H1 (cell line): ENCODE measurements at regions not wholly inside any gene's neighbourhood (a gene's known extent, or its start where the extent isn't known, plus 50 kb on each side); places are given as distances from the start of the nearest gene placed in this dataset.

Experiments
- CTCF ChIA-PET: fragments of 300-600 bp; sonication (Branson Sonifier 250); formaldehyde crosslinking; loops from one replicate; lab custom pipeline; 2021; ENCODE audit not compliant: partially characterized antibody; lab: Charles Lee
- POLR2A ChIA-PET: fragments of 300-600 bp; sonication (Branson Sonifier 250); formaldehyde crosslinking; loops from one replicate; lab custom pipeline; 2021; ENCODE audit warnings: inconsistent platforms; ENCODE audit not compliant: partially characterized antibody; lab: Charles Lee
- DNase-seq, 2 experiments: peaks; one replicate each; pipeline versions ENCODE4 v3.0.0 to v3.0.0-alpha.2; 2010 to 2022; ENCODE audit warnings: low spot score in 2 of 2, low read depth in 1 of 2, mixed read lengths in 1 of 2
- FAIRE-seq: peaks from 2 replicates; lab custom pipeline; 2011; peaks lifted over from hg19 to GRCh38; lab: Jason Lieb, UNC
- H2AFZ ChIP-seq: 2 replicates; pipeline ENCODE4 v1.8.1; 2012; ENCODE audit warnings: low read length, inconsistent platforms
- H2AK5ac ChIP-seq: 2 replicates; pipeline ENCODE4 v1.6.1; 2013; ENCODE audit warnings: low read depth, low read length
- H2BK120ac ChIP-seq: replicated peaks from 2 replicates; pipeline ENCODE3; 2013; ENCODE audit warnings: low read depth, low read length, inconsistent platforms
- H2BK12ac ChIP-seq: 2 replicates; pipeline ENCODE4 v1.6.1; 2013; ENCODE audit warnings: low read depth, low read length
- H2BK15ac ChIP-seq: 2 replicates; pipeline ENCODE4 v1.6.1; 2013; ENCODE audit warnings: low read length
- H2BK20ac ChIP-seq: 2 replicates; pipeline ENCODE4 v1.6.1; 2013; ENCODE audit warnings: low read length
- H2BK5ac ChIP-seq: 2 replicates; pipeline ENCODE4 v1.6.1; 2013; ENCODE audit warnings: low read depth, low read length
- H3K14ac ChIP-seq: 2 replicates; pipeline ENCODE4 v1.6.1; 2013; ENCODE audit warnings: inconsistent platforms; ENCODE audit not compliant: insufficient read length
- H3K18ac ChIP-seq: 2 replicates; pipeline ENCODE4 v1.6.1; 2013; ENCODE audit warnings: low read length; ENCODE audit errors: extremely low read depth
- H3K23ac ChIP-seq: 2 replicates; pipeline ENCODE4 v1.6.1; 2013; ENCODE audit warnings: inconsistent platforms; ENCODE audit not compliant: insufficient read length
- H3K23me2 ChIP-seq: 2 replicates; pipeline ENCODE4 v1.6.1; 2013; ENCODE audit warnings: low read depth, low read length
- H3K27ac ChIP-seq: 2 replicates; pipeline ENCODE4 v1.6.1; 2011; ENCODE audit warnings: low read depth, low read length, inconsistent platforms
- H3K27me3 ChIP-seq, 4 experiments: replicated peaks in 1 of 4; 1 replicate in 1 of 4; 2 replicates in 3 of 4; pipeline versions ENCODE4 v1.6.1 to v1.8.1; 2011 to 2013; ENCODE audit warnings: low read length in 3 of 4, mild to moderate bottlenecking in 3 of 4, inconsistent platforms in 2 of 4, mixed read lengths in 2 of 4, moderate library complexity in 1 of 4; ENCODE audit not compliant: control insufficient read depth in 3 of 4, insufficient read depth in 3 of 4; ENCODE audit errors: extremely low read depth in 1 of 4
- H3K36me3 ChIP-seq, 4 experiments: 2 replicates each; pipeline versions ENCODE4 v1.6.1 to v1.8.1; 2011 to 2013; ENCODE audit warnings: mild to moderate bottlenecking in 4 of 4, low read length in 3 of 4, moderate library complexity in 2 of 4, control low read depth in 1 of 4, inconsistent platforms in 1 of 4; ENCODE audit not compliant: insufficient read depth in 4 of 4, control insufficient read depth in 2 of 4
- H3K4ac ChIP-seq: replicated peaks from 2 replicates; pipeline ENCODE3; 2013; ENCODE audit warnings: low read length, low read depth, mixed read lengths, inconsistent platforms; ENCODE audit not compliant: insufficient read length
- H3K4me1 ChIP-seq, 4 experiments: replicated peaks in 1 of 4; 1 replicate in 1 of 4; 2 replicates in 3 of 4; pipeline versions ENCODE4 v1.6.1 to v1.8.1; 2011 to 2013; ENCODE audit warnings: low read length in 3 of 4, inconsistent platforms in 2 of 4, mixed read lengths in 1 of 4; ENCODE audit not compliant: insufficient read depth in 4 of 4, control insufficient read depth in 3 of 4
- H3K4me2 ChIP-seq, 2 experiments: 2 replicates each; pipeline versions ENCODE4 v1.6.1 to v1.8.1; 2011 to 2013; ENCODE audit warnings: low read depth in 2 of 2, low read length in 2 of 2, control low read depth in 1 of 2, inconsistent platforms in 1 of 2, mild to moderate bottlenecking in 1 of 2; ENCODE audit not compliant: insufficient read depth in 1 of 2
- H3K4me3 ChIP-seq, 4 experiments: fragments of 200-600, 300-600 bp in 1 of 4; sonication (generic), shearing (Covaris generic), sonication (Bioruptor Twin) in 1 of 4; 2 replicates each; pipeline versions ENCODE4 v1.5.1 to v1.8.1; 2011 to 2016; ENCODE audit warnings: low read length in 4 of 4, low read depth in 3 of 4, control low read depth in 2 of 4, inconsistent platforms in 2 of 4, mild to moderate bottlenecking in 2 of 4, mixed read lengths in 1 of 4, moderate library complexity in 1 of 4; ENCODE audit not compliant: insufficient read depth in 2 of 4; ENCODE audit errors: extremely low read depth in 1 of 4
- H3K56ac ChIP-seq: replicated peaks from 2 replicates; pipeline ENCODE3; 2013; ENCODE audit warnings: low read depth, mild to moderate bottlenecking, mixed read lengths, low read length, inconsistent platforms; ENCODE audit not compliant: insufficient read length
- H3K79me1 ChIP-seq: 2 replicates; pipeline ENCODE4 v1.6.1; 2013; ENCODE audit warnings: low read depth, low read length, control low read depth
- H3K79me2 ChIP-seq, 2 experiments: 2 replicates each; pipeline versions ENCODE4 v1.6.1 to v1.8.1; 2012 to 2013; ENCODE audit warnings: low read length in 2 of 2, mild to moderate bottlenecking in 2 of 2, inconsistent platforms in 1 of 2; ENCODE audit not compliant: insufficient read depth in 2 of 2, control insufficient read depth in 1 of 2
- H3K9ac ChIP-seq, 4 experiments: replicated peaks in 1 of 4; 1 replicate in 1 of 4; 2 replicates in 3 of 4; pipeline versions ENCODE4 v1.6.1 to v1.8.1; 2011 to 2013; ENCODE audit warnings: low read depth in 3 of 4, low read length in 3 of 4, control low read depth in 2 of 4, mild to moderate bottlenecking in 2 of 4, moderate library complexity in 2 of 4, inconsistent platforms in 1 of 4; ENCODE audit errors: extremely low read depth in 1 of 4
- H3K9me3 ChIP-seq, 2 experiments: 2 replicates each; pipeline versions ENCODE4 v1.6.1 to v1.8.1; 2012 to 2013; ENCODE audit warnings: mild to moderate bottlenecking in 2 of 2, moderate library complexity in 2 of 2, control low read depth in 1 of 2, inconsistent platforms in 1 of 2, low read depth in 1 of 2, low read length in 1 of 2, mixed read lengths in 1 of 2; ENCODE audit not compliant: insufficient read depth in 2 of 2
- H4K20me1 ChIP-seq, 2 experiments: replicated peaks in 1 of 2; 2 replicates each; pipeline versions ENCODE3 to v1.8.1; 2011 to 2013; ENCODE audit warnings: inconsistent platforms in 2 of 2, low read length in 2 of 2, mild to moderate bottlenecking in 1 of 2; ENCODE audit not compliant: insufficient read depth in 2 of 2, control insufficient read depth in 1 of 2
- H4K5ac ChIP-seq: 2 replicates; pipeline ENCODE4 v1.6.1; 2013; ENCODE audit warnings: low read length, low read depth, mixed read lengths, inconsistent platforms; ENCODE audit not compliant: insufficient read length
- H4K8ac ChIP-seq: 2 replicates; pipeline ENCODE4 v1.8.0; 2013; ENCODE audit warnings: mild to moderate bottlenecking, moderate library complexity, low read length, inconsistent platforms; ENCODE audit not compliant: insufficient read depth; ENCODE audit errors: extremely low read depth
- H4K91ac ChIP-seq: replicated peaks from 2 replicates; pipeline ENCODE3; 2013; ENCODE audit warnings: low read length, mixed read lengths, inconsistent platforms; ENCODE audit not compliant: insufficient read length
- CBX8 ChIP-seq: fragments of 300-800, 300-1000 bp; sonication (generic); IDR thresholded peaks from 2 replicates; pipeline ENCODE4 v1.7.1; 2016; ENCODE audit warnings: low read depth, low read length, borderline replicate concordance
- CHD1 ChIP-seq: IDR thresholded peaks from 2 replicates; pipeline ENCODE4 v1.6.1; 2012; ENCODE audit warnings: low read depth, low read length, improper control_type of control experiment
- CREB1 ChIP-seq: IDR thresholded peaks from 2 replicates; pipeline ENCODE4 v1.6.1; 2012; ENCODE audit warnings: inconsistent platforms
- GTF2F1 ChIP-seq: IDR thresholded peaks from 2 replicates; pipeline ENCODE4 v1.6.1; 2012; ENCODE audit warnings: low read depth, low read length, improper control_type of control experiment, borderline replicate concordance
- JUND ChIP-seq: IDR thresholded peaks from 2 replicates; pipeline ENCODE4 v1.6.1; 2011; ENCODE audit warnings: mild to moderate bottlenecking, improper control_type of control experiment, low read length
- RNF2 ChIP-seq: fragments of 200-900, 300-1000 bp; sonication (generic); IDR thresholded peaks from 2 replicates; pipeline ENCODE4 v1.7.1; 2016; ENCODE audit warnings: borderline replicate concordance, low read depth, mild to moderate bottlenecking, antibody characterized with exemption, low read length; ENCODE audit not compliant: poor library complexity, severe bottlenecking; ENCODE audit errors: missing control alignments
- SIRT6 ChIP-seq: IDR thresholded peaks from one replicate; pipeline ENCODE4 v1.7.1; 2012; ENCODE audit warnings: low read length, inconsistent platforms
- SP2 ChIP-seq: IDR thresholded peaks from 2 replicates; pipeline ENCODE4 v1.6.1; 2012; ENCODE audit warnings: mild to moderate bottlenecking, low read length, inconsistent platforms
- SP4 ChIP-seq: IDR thresholded peaks from 2 replicates; pipeline ENCODE4 v1.6.1; 2012; ENCODE audit warnings: low read length, inconsistent platforms
- SRF ChIP-seq: IDR thresholded peaks from 2 replicates; pipeline ENCODE4 v1.6.1; 2011; ENCODE audit warnings: mild to moderate bottlenecking, low read depth, low read length, moderate library complexity
- ZNF274 ChIP-seq: IDR thresholded peaks from 2 replicates; pipeline ENCODE4 v1.7.0; 2012; ENCODE audit warnings: low read length, borderline replicate concordance; ENCODE audit errors: extremely low read depth
- WGBS, 2 experiments: shearing (Covaris generic) in 1 of 2; methylation state at CpG; one replicate each; pipeline versions ENCODE4 v1.1.6 to v1.1.7; 2013 to 2015; ENCODE audit warnings: low lambda C conversion rate in 2 of 2, mixed read lengths in 2 of 2, inconsistent platforms in 1 of 2, low coverage in 1 of 2, missing lambda C conversion rate in 1 of 2; ENCODE audit not compliant: insufficient replicate concordance in 2 of 2, insufficient coverage in 1 of 2, insufficient read length in 1 of 2; ENCODE audit errors: extremely low coverage in 1 of 2, missing lambda C conversion rate in 1 of 2; 5-methylcytosine and 5-hydroxymethylcytosine counted together
- TF ChIP-seq, protein P1 (sequence below): IDR thresholded peaks from 2 replicates; pipeline ENCODE4 v1.6.1; 2012; ENCODE audit warnings: inconsistent platforms

DNA sequence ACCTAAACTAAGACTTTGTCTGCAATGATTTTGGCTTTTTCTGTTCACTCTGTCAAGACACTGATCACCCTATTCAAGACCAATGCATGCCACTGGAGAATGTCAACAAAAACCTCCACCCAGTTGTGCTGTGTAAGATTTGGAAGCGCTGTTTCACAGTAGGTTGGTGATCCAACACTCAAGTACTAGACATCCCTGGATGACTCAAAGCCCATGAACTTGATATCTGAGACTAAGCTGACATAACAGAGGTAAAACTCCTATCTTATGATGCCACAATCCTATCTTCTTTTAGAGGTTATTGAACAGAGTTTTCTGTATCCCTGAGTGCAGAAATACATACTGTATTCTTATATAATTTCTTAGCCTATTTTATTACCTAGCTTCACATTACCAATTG is 251.3 kb upstream of the ETAA1 start:
- Histone ChIP-seq H4K8ac (no peak overlapping the region), H3K36me3 (no peaks in the 10 kb centered on the region), H2BK20ac (no peak overlapping the region), H2BK12ac (no peak overlapping the region), H2BK15ac (no peak overlapping the region), H3K4me3 (no peak overlapping the region), H3K56ac (no peak overlapping the region), H3K9ac (no peak overlapping the region), H2AK5ac (no peak overlapping the region), H3K4ac (no peak overlapping the region), H3K79me2 (no peaks in the 10 kb centered on the region), H2BK5ac (no peak overlapping the region), H3K4me2 (no peak overlapping the region), H4K5ac (no peak overlapping the region), H3K4me1 (no peaks in the 10 kb centered on the region), H4K91ac (no peak overlapping the region), H3K27me3 (no peaks in the 10 kb centered on the region), H2BK120ac (no peak overlapping the region), H2AFZ (no peak overlapping the region), H3K23ac (no peak overlapping the region), H3K9me3 (no peaks in the 10 kb centered on the region), H3K27ac (no peak overlapping the region), H3K18ac (no peak overlapping the region), H4K20me1 (no peaks in the 10 kb centered on the region), H3K79me1 (no peaks in the 10 kb centered on the region), H3K23me2 (no peaks in the 10 kb centered on the region), H3K14ac (no peak overlapping the region)
- ChIA-PET CTCF (interaction anchor here (1.0 kb wide), 1 partner anchor 783 kb away, joined by 4 read pairs; no protein-coding TSS in a partner anchor), POLR2A (interaction anchor here (0.6 kb wide), 1 partner anchor 50 kb away, joined by 4 read pairs; no protein-coding TSS in a partner anchor)
- no peak for FAIRE-seq
- DNase-seq: no peak
- TF ChIP-seq SIRT6 (no peak), GTF2F1 (no peak), CHD1 (no peak), SP4 (no peak), ZNF274 (no peak), RNF2 (no peak), SRF (no peak), CBX8 (no peak), JUND (no peak), CREB1 (no peak), SP2 (no peak)
- TF ChIP-seq, protein P1, sequence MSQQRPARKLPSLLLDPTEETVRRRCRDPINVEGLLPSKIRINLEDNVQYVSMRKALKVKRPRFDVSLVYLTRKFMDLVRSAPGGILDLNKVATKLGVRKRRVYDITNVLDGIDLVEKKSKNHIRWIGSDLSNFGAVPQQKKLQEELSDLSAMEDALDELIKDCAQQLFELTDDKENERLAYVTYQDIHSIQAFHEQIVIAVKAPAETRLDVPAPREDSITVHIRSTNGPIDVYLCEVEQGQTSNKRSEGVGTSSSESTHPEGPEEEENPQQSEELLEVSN: no peak
- 95% methylated on average over 1 of the region's 1 CpG; no CpG with 5 or more reads in 1 of the 2 experiments for WGBS, 2 experiments
